Keratinocyte (primary cell): ENCODE measurements at regions not wholly inside any gene's neighbourhood (a gene's known extent, or its start where the extent isn't known, plus 50 kb on each side); places are given as distances from the start of the nearest gene placed in this dataset.

ENCODE experiments used
- CTCF ChIP-seq, 3 experiments: IDR thresholded peaks in 1 of 3; conservative IDR thresholded peaks in 1 of 3; optimal IDR thresholded peaks in 1 of 3; 2 replicates in 2 of 3; 3 replicates in 1 of 3; pipeline versions ENCODE3 to v1.5.1; 2011; ENCODE audit warnings: low read length in 3 of 3, mild to moderate bottlenecking in 3 of 3, moderate library complexity in 2 of 3, control low read depth in 1 of 3, inconsistent platforms in 1 of 3; ENCODE audit not compliant: insufficient read depth in 2 of 3; ENCODE audit errors: extremely low read depth in 1 of 3
- EZH2 ChIP-seq: IDR thresholded peaks from one replicate; pipeline ENCODE4 v1.6.1; 2012; ENCODE audit warnings: inconsistent platforms, mild to moderate bottlenecking, low read length, moderate library complexity

GRCh38 chr7:55733241-55734140, 129.1 kb downstream of the SEPTIN14 start:
- no peak for TF ChIP-seq EZH2
- TF ChIP-seq CTCF (optimal IDR thresholded peaks at IDR 0.05 in 1 of 3, IDR thresholded peaks at IDR 0.05 in 1 of 3, conservative IDR thresholded peaks at IDR 0.05 in 1 of 3; ENCODE audit: extremely low read depth in 1 of 3, insufficient read depth in 2 of 3, low read length in 3 of 3) = no peak
